ENCODE measurements at regions not wholly inside any gene's neighbourhood (a gene's known extent, or its start where the extent isn't known, plus 50 kb on each side); places are given as distances from the start of the nearest gene placed in this dataset.
"Not testable (repeated sequence)": the region's sequence is repeated elsewhere in the genome, so short reads cannot be mapped to it uniquely, and the experiment has no call there.

DNA sequence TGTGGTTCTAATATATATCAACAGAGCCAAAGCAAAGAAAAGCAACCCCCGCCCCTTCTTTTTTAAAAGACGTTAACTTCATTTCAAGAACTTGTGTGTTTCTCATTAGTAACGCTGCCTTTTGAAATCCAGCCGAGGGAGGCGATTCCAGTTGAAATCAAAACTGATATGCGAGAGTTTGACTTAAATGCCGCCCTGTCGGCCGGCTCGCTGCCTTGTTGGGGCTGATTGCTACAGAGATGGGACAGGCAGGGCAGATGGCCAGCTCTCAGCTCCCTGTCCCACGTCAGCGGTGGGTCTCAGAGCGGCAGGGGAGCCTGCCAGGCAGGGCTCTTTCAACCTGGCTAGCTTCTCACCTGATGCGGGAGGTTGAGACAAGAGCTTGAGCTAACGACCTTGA lies 51.9 kb upstream of the ALX4 start:
- DNase-seq (ENCODE audit: low spot score) = no peak

DNA sequence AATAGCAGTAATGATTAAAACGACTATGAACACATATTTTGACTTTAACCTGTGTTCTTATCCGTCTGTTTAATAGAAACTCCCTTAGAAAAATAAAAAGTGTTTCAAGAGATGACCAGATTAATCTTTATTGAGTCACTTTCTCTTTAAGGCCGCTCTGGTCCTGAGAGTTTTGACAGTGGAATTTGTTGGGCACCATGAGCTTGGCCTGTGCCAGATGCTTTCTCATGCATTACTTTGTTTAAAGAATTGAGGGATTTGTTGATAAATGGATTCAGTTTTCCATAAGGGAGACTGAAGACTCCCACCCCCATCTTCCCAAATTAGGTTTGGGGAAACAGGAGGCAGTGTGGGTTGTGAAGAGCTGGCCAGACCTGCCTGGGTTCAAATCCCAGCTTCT lies 53.2 kb upstream of the ALX4 start:
- DNase-seq (ENCODE audit: low spot score) = no peak

DNA sequence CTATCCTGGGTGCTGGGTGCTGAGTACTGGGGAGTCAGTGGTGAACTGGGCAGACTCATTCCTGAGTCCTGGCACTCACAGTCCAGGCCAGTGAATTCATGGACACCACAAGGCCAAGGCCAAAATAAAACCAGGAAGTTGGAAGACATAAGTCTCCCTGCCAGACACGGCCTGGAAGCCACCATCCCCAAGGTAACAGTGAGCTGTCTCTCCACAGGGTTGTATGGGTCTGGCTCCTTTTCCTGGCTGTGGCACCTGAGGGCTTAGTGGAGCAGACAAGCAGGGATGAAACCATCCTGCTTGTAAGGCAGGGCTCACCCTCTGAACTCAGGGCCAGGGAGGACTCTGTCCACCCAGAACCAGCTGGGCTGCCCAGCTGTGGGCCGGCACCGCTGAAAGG lies 54.7 kb upstream of the ALX4 start:
- no peak for DNase-seq (ENCODE audit: low spot score)

DNA sequence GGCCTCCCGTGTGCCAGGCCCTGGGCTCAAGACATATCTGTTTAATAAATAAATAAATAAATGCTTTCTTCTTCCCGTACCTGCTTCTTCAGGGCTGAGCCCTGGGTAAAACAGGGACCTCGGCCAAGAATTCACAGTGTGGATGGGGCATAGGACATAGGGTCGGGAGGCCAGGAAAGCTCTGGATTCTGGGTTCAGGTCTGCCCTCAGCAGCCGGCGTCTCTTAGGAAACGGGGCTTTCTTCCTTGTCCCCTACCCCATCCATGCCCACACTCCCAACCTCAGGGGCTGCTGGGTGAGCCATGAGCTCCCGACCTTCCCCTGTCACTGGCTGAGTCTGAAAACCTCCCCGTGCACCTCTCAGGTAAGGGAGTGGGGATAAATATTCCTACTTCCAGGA lies 55.7 kb upstream of the ALX4 start:
- no peak for DNase-seq (ENCODE audit: low spot score)

DNA sequence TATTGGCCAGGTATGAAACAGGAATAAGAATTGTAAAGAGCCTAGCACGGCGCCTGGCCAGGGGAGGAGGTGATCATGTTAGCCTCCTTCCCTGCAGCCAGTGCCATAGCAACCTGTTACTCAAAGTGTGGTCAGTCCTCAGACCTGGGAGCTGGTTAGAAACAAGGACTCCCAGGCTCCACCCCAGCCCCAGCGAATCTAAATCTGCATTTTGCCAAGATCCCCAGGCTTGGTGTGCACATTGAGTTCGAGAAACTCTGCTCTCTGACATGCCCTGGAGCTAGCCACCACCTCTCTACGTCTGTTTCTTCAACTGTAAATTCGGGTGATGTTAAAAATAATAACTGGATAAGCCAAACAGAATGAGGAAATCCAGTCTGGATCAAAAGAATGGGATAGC lies 56.1 kb upstream of the ALX4 start:
- DNase-seq (ENCODE audit: low spot score) = no peak

DNA sequence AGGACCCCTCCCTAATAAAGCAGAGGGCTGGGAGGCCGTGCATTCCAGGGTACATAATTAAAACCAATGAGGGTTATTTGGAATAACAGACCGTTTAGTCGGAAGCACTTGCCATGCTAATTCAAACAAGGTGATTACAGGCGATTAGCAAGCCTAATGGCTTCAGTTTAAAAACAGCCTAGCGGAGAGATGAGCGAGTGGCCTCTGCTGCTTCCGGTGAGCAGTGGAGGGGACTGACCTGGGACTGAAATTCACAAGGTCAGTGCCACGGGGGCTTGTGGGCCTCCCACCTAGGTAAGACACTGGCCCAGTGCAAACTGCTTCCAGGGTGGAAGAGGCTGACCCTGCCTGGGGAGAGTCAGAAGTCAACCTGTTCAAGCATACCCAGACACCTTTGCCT lies 56.8 kb upstream of the ALX4 start:
- no peak for DNase-seq (ENCODE audit: low spot score)

DNA sequence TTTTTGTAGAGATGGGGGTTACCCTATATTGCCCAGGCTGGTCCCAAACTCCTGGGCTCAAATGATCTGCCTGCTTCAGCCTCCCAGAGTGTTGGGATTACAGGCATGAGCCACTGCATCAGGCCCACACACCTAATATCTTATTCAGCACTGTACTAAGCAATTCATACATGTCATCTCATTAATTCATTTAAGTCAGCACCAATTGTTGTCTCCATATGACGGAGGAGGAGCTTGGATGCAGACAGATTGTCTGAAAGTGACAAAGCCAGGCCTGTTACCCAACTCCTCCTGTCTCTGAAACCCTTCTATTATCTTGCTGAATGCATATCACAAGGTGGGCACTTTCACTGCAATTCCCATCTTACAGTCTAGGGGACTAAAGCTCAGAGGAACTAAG lies 57.5 kb upstream of the ALX4 start:
- DNase-seq (ENCODE audit: low spot score) = no peak

DNA sequence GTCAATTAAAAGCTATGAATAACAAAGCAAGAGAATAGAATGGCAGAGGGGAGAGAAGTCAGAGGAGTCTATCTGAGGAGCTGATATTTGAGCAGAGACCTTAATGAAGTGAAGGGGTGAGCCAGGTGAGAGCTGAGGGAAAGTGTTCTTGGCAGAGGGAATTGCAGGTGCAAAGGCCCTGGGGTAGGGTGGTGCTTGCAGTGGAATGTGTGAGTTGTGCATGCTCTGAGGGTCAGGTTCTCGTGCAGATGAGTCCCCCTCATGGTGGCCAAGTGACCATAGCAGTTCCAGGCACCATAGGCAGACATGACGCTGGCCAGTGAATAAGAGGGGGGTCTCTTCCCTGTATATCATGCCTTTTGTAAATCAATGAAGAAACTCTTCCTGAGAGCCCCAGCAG lies 58.9 kb upstream of the ALX4 start:
- no peak for DNase-seq (ENCODE audit: low spot score)

DNA sequence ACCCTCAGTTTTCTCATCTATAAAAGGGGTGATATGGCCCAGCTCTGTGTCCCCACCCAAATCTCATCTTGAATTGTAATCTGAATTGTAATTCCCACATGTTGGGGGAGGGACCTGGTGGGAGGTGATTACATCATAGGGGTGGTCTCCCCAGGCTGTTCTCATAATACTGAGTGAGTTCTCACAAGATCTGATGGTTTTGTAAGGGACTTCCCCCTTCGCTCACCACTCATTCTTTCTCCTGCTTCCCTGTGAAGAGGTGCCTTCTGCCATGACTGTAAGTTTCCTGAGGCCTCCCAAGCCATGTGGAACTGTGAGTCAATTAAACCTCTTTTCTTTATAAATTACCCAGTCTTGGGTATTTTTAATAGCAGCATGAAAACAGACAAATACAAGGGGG lies 61.1 kb upstream of the ALX4 start:
- not testable (repeated sequence) for DNase-seq (ENCODE audit: low spot score)

DNA sequence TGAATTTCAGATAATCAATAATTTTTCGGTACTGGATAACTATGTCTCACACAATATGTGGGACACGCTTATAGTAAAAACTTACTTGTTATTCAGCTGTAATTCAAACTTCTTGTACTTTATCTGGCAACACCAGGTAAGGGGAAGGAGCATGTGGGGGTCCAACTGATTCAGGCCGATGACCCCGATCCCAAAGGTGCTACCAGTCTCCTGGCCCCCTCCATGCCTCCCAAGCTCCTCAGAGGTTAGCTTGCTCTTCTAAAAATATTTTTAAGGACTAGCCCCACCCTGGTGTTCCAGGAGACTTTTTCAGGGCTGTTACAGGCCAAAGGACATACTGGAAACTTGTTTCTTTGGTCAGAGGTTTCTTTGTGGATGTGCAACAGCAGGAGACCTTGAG lies 61.8 kb upstream of the ALX4 start:
- DNase-seq (ENCODE audit: low spot score) = no peak

DNA sequence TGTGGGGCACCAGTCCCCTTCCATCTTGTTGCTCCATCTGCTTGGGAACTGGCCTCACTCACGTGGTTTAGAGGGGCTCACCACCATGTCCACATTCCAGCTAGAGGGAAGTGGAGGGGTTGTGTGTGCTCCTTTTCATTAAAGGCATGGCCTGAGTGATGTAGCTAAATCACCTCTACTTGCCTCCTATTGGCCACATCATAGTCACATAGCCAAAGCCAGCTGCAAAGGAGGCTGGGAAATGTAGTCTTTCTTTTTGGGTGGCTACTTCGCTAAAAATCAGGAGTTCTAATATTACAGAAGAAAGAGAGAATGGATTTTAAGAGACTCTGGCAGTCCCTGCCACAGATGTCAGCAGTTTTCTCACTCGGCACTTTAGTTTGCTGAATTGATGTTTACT lies 63.0 kb upstream of the ALX4 start:
- no peak for DNase-seq (ENCODE audit: low spot score)

DNA sequence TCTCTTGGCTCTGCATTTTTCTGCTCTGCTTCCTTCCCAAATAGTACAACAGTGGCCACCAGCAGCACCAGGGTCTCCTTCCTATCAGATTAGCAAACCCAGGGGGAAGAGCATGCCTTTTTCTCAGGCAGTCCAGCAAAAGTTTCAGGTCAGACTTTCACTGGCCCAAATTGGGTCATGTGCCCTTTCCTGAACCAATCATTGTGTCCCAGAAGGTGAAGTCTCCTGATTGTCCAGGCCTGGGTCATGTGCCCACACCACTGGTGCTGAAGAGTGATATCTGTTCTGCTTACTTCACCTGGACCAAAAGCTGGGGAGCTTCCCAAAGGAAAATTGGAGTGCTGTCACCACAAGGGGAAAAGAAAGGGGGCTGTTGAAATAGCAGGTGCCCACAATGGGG lies 64.1 kb upstream of the ALX4 start:
- DNase-seq (ENCODE audit: low spot score) = no peak

DNA sequence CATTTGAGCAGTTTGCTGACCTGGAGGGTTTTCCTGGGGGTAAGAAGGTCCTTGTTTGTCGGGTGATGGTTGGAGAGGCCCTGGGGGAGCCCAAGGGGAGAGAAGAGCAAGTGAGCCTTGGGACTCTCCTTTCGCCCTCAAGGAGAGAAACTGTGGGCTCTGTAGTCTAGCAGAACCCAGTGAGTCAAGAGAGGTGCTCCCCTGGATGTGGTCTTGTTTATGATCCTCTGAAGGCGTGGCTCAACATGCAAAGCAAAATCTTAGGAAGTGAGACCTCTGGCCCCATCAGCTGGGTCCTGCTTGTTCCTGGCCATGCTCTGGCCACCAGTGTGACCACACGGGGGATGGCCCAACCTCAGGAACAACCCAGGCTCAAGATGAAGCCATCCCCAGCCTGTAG lies 66.5 kb upstream of the ALX4 start:
- DNase-seq (ENCODE audit: low spot score) = no peak

DNA sequence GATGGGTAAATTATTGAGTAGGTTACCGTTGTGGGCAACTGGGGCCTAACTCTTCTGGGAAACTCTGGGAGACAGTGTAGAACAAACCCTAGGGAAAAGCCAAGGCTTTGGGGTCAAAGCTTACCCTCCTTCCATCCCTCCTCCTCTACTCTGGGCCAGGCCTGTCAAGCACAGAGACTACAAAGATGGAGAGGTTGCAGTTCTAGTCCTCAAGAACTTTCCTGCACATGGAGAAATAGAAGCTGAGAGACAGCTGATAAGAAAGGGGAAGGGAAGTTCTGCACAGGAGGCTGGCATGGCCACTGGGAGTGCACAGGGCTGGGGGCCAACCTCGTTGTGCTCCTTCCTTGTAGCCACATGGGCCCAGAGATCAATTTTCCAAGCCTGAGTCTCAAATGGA lies 67.2 kb upstream of the ALX4 start:
- DNase-seq (ENCODE audit: low spot score) = no peak

DNA sequence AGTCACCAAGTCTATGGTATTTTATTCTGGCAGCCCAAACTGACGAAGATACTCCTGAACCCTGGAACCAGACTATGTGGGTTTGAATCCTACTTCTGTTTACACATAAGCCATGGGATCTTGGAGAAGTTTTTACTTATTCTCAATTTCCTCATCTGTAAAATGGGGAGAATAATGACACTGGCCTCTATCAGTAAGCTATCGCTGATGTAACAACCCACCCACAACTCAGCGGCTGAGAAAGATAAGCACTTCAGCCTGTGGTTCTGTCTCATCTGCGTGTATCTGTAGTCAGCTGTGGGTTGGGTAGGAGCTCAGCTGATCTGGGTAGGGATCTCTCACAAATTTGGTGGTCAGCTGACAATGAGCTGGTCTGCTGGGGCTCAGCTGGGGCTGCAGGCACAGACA lies 68.0 kb upstream of the ALX4 start:
- no peak for DNase-seq (ENCODE audit: low spot score)

DNA sequence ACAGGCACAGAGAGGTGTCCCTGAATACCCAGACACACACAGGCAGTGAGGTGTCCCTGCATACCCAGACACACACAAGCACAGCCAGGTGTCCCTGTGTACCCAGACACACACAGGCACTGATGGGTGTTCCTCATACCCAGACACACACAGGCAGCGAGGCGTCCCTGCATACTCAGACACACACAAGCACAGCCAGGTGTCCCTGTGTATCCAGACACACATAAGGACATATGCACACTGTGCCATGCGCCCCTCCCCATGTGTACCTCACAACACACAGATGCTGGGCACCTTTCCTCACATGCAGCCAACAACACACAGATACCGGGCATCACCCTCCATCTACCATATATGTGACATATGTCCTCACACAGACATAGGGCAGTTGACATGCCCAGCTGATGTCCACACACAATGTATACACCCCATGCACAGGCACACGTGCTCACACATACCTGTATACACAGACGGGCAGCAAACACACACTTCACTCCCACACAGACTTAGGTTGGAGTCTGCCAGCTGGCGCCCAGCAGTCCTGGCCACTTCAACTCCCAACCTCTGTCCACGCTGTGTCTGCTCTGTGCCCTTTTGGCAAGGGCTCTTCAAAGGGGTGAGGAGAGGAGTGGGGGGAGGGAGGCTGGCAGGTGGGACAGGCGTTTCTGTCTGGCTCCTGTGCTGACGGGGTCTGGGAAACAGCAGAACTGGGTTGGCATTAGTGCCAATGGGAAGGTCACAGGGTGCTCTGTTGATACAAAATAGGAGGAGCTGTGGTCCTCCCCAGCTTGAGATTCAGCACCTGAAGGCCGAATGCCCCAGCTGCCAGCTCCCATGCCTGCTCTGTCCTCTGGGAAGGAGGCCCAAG lies 69.4 kb upstream of the ALX4 start:
- no peak for DNase-seq (ENCODE audit: low spot score)

DNA sequence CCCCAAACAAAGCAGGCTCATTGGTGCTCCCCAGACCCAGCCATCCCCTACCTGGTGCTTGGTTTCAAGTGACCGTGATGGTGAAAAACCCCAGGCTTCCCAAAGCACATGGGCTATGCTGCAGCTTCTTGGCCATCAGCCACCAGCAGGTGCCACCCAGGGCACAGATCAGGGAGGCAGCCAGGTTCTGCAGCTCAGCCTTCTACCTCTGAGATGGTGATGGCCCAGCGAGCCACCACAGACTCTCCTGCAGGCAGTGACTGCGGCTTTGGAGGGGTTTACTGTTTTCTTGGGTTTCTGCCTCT lies 70.0 kb upstream of the ALX4 start:
- no peak for DNase-seq (ENCODE audit: low spot score)

DNA sequence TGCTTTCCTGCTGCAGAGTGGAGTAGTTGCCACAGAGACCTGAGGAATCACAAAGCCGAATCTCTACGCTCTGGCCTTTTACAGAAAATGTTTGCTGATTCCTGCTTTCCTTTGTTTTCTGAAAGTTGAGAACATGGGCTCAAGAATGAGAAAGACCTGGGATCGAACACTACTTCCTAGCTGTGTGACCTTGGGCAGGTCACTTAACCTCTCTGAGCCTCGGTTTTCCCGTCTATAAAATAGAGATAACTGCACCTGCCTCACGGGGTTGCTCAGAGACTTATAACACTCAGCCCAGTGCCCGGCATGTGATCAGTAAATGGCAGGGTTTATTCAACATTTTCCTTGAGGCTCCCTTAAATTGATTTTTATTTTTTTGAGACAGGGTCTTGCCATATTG lies 70.9 kb upstream of the ALX4 start:
- no peak for DNase-seq (ENCODE audit: low spot score)

DNA sequence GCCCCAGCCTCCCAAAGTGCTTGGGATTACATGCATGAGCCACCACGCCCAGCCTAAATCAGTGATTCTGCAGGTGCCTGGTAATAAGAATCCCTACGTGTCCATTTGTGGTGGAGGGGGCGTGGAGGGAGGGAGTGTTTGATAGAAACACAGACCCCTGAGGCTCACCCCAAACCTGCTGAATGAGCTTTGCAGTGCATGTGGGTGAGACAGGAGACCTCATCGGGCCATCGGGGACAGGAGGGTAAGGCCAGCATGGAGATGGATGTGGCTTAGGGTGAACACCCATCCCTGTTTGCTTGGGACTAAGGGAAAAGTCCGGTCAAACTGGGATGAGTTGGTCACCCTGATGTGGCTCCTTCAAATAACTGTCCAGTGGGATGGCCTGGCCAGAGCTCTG lies 71.3 kb upstream of the ALX4 start:
- DNase-seq (ENCODE audit: low spot score) = no peak

DNA sequence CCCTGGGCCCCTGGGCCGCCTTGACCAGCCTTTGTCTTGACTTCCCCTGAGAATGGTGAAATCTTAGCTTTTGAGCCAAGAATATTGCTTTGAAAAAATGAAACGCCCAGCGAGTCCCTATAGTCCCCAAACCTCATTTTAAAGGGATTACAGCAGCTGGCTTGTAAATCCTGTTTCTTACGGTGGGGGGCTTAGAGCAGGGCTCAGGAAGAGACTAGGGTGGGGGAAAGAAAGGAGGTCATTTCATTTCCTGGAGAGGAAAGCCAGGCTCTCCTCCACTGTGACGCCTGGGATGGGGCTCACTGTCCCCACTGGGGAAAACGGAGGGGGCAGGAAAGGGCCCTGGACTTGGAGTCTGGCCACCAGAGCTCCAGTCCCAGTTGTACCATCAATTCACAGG lies 72.2 kb upstream of the ALX4 start:
- DNase-seq (ENCODE audit: low spot score) = no peak

DNA sequence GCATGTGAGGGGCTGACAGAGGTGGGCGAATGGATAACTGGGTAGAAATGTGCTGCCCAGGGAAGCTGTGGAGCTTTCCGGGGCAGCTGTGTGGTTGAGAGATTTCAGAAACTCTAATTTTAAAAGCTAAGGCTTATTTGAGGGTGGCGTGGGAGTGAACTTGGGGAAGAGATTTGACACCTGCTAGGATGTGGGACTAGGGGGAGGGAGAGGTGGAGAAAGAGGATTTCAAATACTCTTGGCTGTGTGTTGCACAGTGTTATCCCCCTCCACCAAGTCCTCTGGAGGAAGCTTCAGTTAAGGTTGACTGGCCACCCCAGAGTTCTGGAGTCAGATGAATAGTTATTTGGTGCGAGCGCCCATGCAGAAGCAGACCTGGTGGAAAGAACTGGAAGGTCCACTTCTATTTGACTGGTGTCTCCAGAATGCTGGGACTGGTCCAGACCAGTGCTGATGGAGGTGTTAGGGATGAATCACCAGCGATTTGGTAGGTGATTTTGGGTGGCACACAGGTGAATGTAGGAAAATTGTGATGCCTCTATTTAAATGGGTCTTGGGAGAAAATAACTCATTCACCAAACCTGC lies 72.8 kb upstream of the ALX4 start:
- DNase-seq (ENCODE audit: low spot score) = no peak

DNA sequence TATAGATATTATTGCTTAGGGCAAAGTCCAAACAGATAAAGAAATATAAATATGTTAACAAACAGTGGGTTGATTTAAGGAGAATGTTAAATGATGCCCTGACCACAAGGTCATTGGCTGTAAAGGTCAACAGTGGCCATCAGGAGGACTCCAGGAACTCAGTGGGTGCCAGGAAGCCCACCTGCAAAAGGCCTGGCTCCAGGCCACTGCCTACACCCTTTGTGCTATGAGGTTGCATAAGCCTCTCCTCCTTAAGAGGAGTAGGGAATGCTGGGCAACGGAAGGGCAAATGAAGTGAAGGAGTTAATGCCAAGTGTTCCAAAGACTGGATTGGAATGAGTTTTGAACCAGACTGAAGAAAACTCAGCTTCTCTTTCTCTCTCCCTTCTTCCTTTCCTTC lies 73.3 kb upstream of the ALX4 start:
- DNase-seq (ENCODE audit: low spot score) = no peak

DNA sequence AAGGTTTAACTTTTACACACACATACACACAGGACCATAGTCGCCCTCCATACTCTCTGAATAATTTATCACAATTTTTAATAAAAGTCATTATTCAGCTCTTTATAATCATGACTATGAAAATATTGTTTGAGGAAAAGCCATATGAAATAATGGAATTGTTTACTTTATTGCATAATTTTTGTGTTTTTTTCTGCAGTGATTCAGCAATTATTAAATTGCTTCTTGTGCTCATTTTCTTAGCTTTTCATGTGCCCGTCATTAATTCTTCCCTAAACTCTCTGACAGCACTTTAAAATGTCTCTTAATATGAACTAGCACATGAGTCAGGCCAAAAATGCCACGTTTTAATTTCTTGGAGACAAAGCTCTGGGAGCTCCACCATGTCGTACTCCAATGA lies 77.5 kb upstream of the ALX4 start:
- no peak for DNase-seq (ENCODE audit: low spot score)

DNA sequence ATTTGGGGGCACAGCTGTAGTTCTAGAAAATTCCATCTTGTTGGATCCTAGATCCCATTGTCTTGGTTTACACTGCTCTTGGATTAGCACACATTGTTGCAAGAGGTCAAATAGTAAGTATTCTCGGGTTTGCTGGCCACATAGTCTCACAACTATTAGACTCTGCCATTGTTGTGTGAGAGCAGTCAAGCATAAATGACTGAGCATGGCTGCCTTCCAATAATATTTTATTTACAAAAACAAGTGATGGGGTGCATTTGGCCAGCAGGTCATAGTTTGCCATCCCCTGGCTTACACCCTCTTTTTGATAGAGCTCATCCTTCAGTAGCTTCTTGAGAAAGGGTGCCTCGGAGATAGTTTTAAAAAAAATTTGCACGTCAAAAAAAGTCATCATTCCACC lies 77.9 kb upstream of the ALX4 start:
- no peak for DNase-seq (ENCODE audit: low spot score)
